ENCODE measurements at regions not wholly inside any gene's neighbourhood (a gene's known extent, or its start where the extent isn't known, plus 50 kb on each side); places are given as distances from the start of the nearest gene placed in this dataset.
"Not testable (repeated sequence)": the region's sequence is repeated elsewhere in the genome, so short reads cannot be mapped to it uniquely, and the experiment has no call there.

GRCh38 chr18:76275727-76276313, 219.2 kb downstream of the ZNF516 start:
- Histone ChIP-seq H3K4me3 (ENCODE audit: low read depth, low read length) (no peak overlapping the region), H3K27ac (no peak overlapping the region), H3K27me3 (ENCODE audit: control insufficient read depth, insufficient read depth, low read length) (no peaks in the 10 kb centered on the region), H3K4me1 (no peaks in the 10 kb centered on the region), H3K79me2 (no peaks in the 10 kb centered on the region), H3K36me3 (ENCODE audit: control insufficient read depth, insufficient read depth, low read length) (no peaks in the 10 kb centered on the region), H3K4me2 (ENCODE audit: low read length) (no peak overlapping the region), H3K9me3 (ENCODE audit: control insufficient read depth, low read length) (no peaks in the 10 kb centered on the region), H3K9ac (no peak overlapping the region), H2AFZ (no peak overlapping the region)
- TF ChIP-seq CTCF (IDR thresholded peaks at IDR 0.05) = no peak

DNA sequence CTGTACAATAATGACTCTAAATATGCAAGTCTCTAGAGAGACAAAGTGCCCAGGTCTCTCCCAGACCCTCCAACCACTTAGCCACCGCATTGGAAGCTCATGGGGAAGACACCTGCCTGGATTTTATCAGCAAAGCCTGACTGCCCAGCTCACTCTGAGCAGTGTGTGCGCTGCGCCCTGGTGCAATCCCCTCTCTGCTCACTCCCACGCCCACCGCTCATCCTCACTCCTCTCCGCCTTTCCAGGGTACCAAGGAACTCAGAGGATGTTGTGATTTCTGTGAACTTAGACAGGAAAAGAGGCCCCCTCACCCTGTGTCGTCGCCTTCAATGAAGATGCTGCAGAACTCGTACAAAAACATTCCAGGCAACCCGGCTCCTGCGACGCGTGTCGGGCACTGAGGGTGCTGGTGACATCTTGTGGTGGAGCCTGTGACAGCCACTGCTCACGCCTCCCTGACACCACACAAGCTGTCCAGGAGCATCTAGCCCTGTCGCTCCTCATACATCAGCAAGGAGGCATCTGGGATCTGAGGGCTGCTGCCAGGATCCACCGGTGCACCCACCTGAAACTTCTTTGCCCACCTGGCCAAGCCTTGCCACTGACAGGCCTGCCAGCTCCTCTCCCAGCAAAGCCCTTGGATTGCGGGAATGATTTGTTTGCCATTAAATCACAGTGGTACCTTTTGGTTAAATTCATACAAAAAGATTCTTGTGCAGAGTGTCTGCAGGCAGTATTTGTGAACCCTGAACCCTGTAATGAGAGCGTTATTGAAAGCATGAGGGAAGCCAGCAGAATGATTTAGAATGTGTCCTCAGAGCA, 220.4 kb downstream of the ZNF516 start:
- H3K9me3 ChIP-seq (ENCODE audit: control insufficient read depth, low read length) = no peaks in the 10 kb centered on the region
- H3K9ac ChIP-seq = no peak overlapping the region
- no peak overlapping the region for H2AFZ ChIP-seq
- H3K79me2 ChIP-seq = no peaks in the 10 kb centered on the region
- H3K4me3 ChIP-seq (ENCODE audit: low read depth, low read length) = no peak overlapping the region
- no peak for TF ChIP-seq CTCF (IDR thresholded peaks at IDR 0.05)
- no peaks in the 10 kb centered on the region for H3K27me3 ChIP-seq (ENCODE audit: control insufficient read depth, insufficient read depth, low read length)
- H3K4me1 ChIP-seq = no peaks in the 10 kb centered on the region
- no peaks in the 10 kb centered on the region for H3K36me3 ChIP-seq (ENCODE audit: control insufficient read depth, insufficient read depth, low read length)
- H3K4me2 ChIP-seq (ENCODE audit: low read length) = no peak overlapping the region
- no peak overlapping the region for H3K27ac ChIP-seq

GRCh38 chr18:76273956-76274355, 221.1 kb downstream of the ZNF516 start:
- no peaks in the 10 kb centered on the region for H3K9me3 ChIP-seq (ENCODE audit: control insufficient read depth, low read length)
- no peaks in the 10 kb centered on the region for H3K27me3 ChIP-seq (ENCODE audit: control insufficient read depth, insufficient read depth, low read length)
- TF ChIP-seq CTCF (IDR thresholded peaks at IDR 0.05) = no peak
- H3K79me2 ChIP-seq = no peaks in the 10 kb centered on the region
- no peak overlapping the region for H3K27ac ChIP-seq
- H3K4me1 ChIP-seq = no peaks in the 10 kb centered on the region
- H3K4me2 ChIP-seq (ENCODE audit: low read length) = no peak overlapping the region
- H3K36me3 ChIP-seq (ENCODE audit: control insufficient read depth, insufficient read depth, low read length) = no peaks in the 10 kb centered on the region
- no peak overlapping the region for H3K4me3 ChIP-seq (ENCODE audit: low read depth, low read length)
- H2AFZ ChIP-seq = no peak overlapping the region
- H3K9ac ChIP-seq = no peak overlapping the region

DNA sequence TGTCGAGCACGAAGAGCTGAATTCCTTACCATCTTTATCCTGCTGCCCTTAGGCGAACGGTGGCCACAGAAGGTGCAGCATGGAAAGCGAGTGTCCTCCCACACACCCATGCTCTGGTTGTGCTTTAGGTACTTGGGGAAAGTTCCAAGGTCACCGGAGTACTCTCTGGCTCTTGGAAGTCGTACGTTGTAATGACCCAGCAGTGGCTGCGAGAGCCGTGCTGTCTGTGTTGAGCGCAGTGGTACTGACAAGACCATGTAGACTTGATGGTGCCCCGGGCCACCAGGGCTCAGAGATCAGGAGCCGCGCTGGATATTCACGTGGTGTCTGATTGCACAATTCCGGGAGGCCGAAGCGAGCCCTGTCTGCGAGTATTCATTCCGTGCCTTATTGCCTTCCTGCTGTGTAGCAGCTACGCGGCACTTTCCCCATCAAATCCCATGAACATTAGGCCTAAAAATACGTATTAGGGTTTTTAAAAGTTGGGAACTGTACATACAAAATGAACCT, 222.0 kb downstream of the ZNF516 start:
- H3K27me3 ChIP-seq (ENCODE audit: control insufficient read depth, insufficient read depth, low read length) = no peaks in the 10 kb centered on the region
- no peak overlapping the region for H3K4me3 ChIP-seq (ENCODE audit: low read depth, low read length)
- H2AFZ ChIP-seq = no peak overlapping the region
- no peak overlapping the region for H3K9ac ChIP-seq
- H3K27ac ChIP-seq = no peak overlapping the region
- H3K4me2 ChIP-seq (ENCODE audit: low read length) = no peak overlapping the region
- no peaks in the 10 kb centered on the region for H3K9me3 ChIP-seq (ENCODE audit: control insufficient read depth, low read length)
- H3K79me2 ChIP-seq = no peaks in the 10 kb centered on the region
- no peak for TF ChIP-seq CTCF (IDR thresholded peaks at IDR 0.05)
- H3K4me1 ChIP-seq = no peaks in the 10 kb centered on the region
- no peaks in the 10 kb centered on the region for H3K36me3 ChIP-seq (ENCODE audit: control insufficient read depth, insufficient read depth, low read length)

GRCh38 chr18:76267423-76267822, 227.6 kb downstream of the ZNF516 start:
- not testable (repeated sequence) for H3K27ac ChIP-seq; H3K4me2 ChIP-seq (ENCODE audit: low read length); H3K4me1 ChIP-seq; H2AFZ ChIP-seq; H3K9me3 ChIP-seq (ENCODE audit: control insufficient read depth, low read length); H3K9ac ChIP-seq; H3K36me3 ChIP-seq (ENCODE audit: control insufficient read depth, insufficient read depth, low read length); H3K79me2 ChIP-seq; H3K4me3 ChIP-seq (ENCODE audit: low read depth, low read length); H3K27me3 ChIP-seq (ENCODE audit: control insufficient read depth, insufficient read depth, low read length)
